HG02798 (cell line): ENCODE measurements at regions not wholly inside any gene's neighbourhood (a gene's known extent, or its start where the extent isn't known, plus 50 kb on each side); places are given as distances from the start of the nearest gene placed in this dataset.

ENCODE experiments used
- ATAC-seq: cut with Tn5 transposase; IDR thresholded peaks from one replicate; pipeline ENCODE4 v1.9.1; 2021; ENCODE audit warnings: mild to moderate bottlenecking; ENCODE audit not compliant: unreplicated experiment, poor library complexity

DNA sequence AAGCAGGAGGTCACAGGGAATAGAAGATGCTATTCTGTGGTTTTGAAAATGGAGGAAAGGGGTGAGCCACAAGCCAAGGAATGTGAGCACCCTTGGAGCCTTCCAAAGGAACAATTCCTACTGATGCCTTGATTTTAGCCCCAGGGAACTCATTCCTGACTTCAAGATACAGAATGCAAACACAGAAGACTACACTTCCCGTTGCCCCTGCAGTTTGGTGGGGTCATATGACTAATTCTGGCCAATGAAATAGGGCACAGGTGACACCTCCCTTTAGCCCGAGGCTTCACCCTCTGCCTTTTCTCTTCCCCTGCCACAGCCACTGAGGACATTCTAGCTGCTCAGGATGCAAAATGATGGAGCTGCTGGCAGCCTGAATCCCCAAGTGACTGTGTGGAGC, 126.1 kb downstream of the INHBB start:
- ATAC-seq = no peak

DNA sequence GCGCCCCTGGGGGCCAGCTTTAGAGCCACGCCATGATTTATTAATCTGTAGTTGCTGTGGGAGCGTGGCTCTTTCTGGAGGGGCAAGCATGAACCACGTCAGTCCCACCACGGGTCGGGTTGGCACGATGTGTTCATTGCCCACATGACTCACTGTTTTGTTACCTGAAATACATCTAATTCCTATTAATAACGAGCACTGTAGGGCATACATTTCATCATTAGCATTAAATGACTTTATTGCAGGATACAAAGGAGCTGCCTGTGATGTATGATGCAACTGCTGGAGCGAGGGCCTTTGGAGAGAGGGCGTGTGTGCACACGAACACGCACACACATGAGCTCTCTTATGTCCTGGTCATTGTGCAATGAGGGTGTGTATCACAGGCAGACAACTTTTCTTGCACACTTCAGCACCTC, 127.0 kb downstream of the INHBB start:
- no peak for ATAC-seq

DNA sequence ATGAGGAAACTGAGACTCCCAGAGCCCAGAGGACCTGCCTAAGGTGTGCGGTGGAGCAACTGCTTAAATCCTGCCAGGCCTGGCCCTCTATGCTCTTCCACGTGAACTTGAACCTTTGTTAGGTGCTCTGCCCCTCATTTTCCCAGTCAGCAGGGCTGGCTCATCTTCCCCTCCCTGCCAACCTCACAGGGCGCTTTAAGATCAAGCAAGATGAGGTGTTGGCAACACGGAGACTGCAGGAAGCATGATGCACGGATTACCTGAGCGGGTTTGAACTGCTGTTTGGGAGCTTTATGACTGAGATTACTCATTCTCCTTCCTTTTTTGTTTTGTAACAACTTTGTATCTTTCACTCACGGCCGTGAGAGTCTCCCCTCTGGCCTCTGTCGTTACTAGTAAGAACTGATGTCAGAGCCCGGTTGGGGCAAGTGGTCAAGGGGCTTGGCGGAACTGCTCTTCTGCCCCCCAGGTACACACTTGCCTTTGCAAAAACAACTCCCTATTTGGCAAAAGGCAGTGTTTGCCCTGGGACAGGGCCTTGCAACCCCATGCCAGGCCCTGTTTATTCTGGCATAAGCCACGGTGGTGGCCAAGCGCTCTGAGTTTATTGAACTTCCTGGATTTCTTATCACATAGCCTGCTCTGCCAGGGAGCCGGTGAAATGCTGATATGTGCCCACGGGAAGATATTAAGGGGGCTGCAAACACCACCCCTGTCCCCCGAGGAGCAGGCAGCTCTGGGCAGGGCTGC, 127.8 kb downstream of the INHBB start:
- no peak for ATAC-seq

DNA sequence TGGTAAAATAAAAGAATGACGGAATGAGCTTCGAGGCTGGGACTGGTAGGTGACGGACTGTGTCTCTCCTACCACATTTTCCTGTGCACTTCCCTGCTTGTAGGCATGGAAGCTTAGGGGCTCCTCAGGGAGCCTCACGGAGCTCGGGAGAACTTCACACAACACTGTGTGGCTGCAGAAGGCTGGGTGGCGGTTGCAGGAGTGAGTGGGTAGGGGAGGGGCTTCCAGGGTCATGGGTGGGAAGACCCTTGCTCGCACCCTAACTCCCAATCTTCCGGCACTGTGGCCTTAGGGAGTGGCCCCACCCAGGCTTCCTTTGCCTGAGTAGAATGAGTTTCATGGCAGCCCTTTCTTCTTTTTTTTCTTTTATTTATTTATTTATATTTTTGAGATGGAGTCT, 128.6 kb downstream of the INHBB start:
- ATAC-seq = no peak

DNA sequence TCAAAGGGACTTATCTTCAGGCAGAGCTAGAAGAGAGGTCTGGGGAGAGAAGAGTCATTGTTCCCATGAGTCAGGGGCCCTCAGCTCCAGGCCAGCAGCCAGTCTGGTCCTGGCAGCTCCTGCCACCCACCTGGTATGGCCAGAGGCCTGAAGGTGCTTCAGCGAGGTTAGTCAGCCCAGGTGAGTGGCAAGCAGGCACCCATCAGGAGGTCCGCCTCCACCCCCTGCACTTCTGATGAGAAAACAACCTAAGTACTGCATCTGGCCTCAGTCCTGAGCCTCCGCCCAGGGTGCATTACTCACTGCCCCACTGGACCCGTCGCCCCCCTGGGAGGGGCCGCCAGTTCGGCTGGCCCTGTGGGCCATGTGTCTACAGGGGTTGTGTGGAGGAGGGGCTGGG, 130.2 kb downstream of the INHBB start:
- no peak for ATAC-seq

DNA sequence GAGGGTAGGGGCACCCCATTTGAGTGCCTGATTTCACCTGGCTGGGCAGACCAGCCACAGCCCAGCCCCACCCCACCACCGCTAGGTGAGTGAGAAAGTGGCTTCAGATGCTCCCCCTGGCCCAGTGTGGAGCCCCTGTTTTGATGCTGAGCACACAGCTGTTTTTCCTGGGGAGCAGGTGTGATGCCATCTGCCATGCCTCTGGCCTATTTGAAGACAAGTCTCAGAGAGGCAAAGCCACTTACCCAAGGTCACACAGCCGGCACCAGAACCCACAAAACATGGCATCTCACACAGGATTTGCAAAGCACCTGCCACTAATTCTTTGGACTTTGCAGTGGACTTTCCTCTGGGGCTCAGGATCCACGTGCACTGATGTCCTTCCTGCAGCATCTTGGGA, 131.3 kb downstream of the INHBB start:
- ATAC-seq = no peak

DNA sequence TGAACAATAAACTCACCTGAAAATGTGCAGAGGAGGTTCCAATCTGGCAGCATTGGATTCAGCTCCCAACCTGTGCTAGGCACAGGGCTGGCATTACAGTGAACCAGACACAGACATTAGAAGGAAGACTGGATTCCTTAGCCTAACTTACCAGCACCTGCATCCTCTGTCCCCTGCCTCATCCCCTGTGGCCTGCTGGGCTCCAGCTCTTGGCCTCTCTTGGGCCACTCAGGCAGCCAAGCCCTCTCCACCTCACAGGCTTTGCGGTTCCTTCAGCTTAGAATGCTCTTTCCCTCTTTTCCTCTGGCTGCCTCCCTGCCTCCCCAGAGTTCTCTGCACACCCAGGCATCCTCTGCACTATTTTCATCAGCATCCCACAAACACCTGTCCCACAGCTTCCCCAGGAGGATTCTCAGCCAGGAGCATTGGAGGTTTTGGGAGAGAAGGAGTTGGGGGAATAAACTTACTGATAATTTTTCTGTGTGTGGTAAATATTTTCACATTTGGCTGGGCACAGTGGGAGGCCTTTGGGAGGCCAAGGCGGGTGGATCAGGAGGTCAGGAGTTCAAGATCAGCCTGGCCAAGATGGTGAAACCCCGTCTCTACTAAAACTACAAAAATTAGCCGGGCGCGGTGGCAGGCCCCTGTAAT, 132.0 kb downstream of the INHBB start:
- ATAC-seq = no peak

DNA sequence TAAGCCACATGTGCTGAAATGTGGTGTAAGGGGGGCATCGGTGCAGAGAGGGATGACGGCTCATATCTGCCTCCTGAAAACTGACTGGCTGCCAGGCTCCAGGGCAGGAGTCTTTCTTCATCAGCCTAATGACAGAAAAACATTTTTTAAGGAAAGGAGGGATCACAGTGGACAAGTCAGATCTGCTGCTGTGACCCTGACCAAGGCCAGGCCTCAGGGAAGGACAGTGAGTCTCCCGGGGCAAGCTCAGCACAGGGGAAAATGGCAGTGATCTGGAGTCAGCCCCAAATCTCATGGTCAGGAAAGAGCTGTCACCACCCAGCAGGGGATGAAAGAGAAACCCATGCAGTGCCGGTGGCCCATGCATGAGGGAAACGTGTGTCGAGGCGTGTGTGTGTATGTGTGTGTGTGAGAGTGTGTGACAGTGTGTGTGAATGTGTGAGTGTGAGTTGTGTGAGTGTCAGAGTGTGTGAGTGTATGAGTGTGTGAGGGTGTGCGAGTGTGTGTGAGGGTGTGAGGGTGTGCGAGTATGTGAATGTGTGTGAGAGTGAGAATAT, 134.5 kb downstream of the INHBB start:
- ATAC-seq = no peak

DNA sequence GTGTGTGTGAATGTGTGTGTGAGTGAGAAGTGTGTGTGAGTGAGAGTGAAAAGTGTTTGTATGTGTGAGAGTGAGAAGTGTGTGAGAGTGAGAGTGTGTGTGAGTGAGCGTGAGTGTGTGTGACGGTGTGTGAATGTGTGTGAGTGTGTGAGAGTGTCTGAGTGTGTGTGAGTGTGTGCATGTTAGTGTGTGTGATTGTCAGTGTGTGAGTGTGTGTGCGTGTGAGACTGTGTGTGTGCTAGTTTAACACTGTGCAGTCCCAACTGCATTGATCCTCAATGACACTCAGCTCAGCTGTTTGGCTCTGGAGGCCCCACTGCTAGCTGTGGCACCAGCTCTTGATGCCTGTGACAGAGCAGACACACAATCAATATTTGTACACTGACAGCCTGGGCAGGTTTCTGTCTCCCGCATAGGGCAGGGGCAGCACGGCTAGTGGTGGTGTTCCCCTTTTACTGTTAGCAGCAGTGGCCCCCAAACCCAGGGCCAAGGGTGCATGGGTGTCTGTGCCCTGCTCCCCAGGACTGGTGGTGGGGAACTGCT, 135.0 kb downstream of the INHBB start:
- ATAC-seq = no peak

DNA sequence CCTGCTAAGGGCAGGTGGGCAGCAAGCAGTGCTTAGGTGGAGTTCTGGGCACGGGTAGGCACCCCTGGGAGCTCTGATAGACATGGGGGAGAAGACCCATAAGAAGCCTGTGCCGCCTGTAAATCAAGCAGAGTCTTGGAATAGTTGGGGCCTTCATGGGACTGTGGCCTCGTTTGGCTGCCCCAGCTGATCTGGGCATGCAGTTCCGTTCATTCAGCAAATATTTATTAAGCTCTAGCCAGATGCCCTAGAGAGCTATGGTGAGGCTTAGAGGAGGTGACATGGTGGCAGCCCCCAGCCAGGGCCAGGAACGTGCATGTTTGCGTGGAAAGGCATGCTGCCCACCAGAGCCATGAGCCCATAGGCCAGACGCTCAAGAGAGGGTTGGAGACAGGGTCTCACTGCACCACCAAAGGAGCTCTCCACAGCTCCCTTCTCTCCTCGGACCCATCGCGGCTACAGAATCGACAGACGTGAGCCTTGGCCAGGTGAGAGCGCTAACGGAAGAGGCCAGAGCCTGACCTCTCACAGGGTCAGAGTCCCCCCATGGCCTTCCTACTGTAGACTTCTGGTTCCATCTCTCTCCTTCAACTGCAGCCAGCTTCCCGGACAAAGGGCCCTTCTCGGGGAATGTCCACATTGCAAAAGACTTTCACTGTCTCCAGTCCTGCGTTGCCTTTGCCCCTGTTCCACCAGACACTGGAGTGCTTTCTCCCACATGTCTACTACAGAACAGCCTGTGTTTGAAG, 135.7 kb downstream of the INHBB start:
- no peak for ATAC-seq

DNA sequence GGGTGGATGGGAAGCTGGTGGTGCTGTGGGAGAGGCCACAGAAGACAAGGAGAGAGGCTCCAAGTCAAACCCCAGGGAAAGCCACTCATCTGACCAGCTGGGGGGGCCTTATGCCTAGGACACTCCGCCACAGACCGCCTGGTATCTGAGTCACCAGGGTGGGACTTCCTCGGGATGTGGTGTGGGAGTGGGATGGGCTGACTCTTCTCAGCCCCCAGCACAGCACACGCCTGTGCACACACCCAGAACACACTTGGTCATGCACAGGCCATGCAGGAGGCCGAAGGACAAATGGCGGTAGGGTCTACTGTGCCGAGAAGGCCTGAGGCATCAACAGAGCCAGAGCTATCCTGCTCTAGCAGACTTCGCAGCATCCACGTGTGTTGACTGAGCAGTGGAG, 136.4 kb downstream of the INHBB start:
- ATAC-seq = no peak

DNA sequence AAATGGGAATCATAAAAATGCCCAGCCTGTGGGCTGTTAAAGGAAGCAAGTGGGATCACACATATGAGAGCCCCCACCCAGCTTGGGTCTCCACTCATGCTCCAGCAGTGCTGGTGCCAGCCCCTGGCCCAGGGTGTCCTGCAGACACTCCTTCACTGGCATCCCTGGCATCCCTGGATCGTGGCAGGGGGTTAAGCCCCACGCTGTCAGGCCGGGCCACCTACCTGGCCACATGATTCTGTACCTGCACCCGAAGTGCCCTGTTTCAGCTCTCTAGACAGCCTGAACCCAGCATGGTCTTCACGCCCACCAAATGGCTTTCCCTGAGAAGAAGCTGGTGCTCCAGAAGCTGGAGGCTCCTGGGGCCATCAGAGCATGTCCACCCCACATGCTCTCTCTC, 137.4 kb downstream of the INHBB start:
- no peak for ATAC-seq

DNA sequence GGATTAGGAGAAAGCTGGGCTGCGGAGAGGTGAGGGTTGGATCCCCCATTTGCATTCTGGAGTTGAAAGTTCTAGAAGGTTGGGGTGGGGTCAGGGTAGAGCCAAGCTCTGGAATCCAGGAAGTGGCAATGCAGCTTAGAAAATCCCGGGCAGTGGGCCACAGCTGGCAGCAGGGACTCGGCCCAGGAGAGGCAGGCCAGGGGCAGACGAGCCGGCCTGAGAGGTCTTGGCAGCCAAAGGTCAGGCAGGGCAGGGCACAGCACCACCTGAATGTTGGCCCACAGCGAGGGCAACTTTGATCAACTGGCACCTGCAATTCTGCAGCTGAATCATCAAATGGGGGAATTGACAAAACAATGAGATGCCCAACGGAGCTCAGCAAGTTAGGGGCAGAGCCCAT, 139.2 kb downstream of the INHBB start:
- no peak for ATAC-seq

DNA sequence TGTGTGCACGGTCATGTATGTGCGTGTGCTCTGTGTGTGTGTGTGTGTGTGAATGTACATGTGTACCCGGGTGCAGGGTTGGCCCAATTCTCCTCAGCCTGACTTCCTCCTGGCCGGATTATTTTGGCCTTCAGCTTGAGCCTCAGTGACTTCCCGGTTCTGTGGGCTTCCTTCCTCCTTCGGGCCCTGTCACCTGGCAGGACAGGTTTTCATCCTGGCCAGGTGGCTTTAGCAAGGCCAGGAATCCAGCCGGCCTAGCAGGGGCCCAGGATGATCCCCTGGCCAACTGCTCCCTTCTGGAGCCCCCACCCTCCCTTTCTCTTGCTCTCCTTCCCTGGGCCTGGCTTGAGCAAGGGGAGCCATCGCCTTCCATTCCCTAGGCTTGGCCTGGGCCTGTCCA, 140.5 kb downstream of the INHBB start:
- no peak for ATAC-seq

DNA sequence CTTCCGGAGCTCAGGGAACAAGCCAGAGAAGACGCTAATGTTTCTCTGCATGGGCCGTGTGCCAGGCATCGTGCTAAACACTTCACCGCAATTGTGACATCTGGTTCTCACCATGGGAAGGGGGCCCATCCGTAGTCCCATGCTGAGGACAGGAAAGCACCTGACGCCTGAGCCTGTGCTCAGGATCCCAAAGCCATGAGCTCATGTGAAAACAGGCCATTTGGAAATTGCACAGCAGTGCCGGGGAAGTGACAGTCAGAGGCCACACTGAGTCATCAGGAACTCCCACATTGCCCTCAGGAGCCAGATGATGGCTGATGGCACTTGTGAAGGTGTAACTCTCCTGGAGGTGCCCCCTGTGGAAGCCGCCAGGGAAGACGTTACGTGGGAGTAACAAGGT, 141.0 kb downstream of the INHBB start:
- ATAC-seq = no peak

DNA sequence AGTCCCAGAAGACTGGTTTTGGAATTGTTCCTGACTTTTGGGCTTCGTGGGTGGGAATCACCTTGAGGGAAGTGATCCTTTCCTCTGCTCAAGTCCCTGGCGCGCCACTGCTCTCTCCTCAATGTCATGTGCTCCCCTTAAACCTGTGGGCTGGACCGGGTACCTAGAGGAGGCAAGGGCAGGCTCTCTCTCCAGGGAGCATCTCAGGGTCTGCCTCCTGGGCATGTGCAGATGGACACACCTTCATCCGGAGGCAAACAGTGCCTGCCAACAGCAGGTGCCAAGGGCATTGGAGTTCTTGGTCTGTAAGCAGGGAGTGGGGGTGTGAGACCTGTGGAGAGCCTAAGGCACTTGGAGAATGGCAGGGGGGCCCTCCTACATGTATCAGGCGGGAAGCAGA, 142.6 kb downstream of the INHBB start:
- no peak for ATAC-seq

DNA sequence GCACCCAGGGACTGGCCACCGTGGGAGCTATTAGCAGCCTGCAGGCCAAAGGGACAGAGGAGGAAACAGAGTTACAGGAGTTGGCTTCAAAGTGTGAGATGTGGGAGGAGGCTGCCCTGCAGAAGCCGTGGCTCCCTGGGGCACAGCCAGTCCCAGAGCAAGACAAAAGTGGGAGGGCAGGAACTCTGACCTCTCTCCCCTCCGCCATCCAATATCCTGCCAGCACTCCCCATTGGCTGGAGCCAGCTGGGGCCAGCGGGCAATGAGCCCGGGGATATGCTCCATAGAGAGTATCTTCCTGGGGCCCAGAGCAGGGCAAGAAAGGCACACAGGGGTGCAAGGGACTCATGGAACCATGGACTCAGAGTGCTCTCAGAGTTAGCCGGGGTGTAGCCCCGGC, 143.1 kb downstream of the INHBB start:
- ATAC-seq = no peak

DNA sequence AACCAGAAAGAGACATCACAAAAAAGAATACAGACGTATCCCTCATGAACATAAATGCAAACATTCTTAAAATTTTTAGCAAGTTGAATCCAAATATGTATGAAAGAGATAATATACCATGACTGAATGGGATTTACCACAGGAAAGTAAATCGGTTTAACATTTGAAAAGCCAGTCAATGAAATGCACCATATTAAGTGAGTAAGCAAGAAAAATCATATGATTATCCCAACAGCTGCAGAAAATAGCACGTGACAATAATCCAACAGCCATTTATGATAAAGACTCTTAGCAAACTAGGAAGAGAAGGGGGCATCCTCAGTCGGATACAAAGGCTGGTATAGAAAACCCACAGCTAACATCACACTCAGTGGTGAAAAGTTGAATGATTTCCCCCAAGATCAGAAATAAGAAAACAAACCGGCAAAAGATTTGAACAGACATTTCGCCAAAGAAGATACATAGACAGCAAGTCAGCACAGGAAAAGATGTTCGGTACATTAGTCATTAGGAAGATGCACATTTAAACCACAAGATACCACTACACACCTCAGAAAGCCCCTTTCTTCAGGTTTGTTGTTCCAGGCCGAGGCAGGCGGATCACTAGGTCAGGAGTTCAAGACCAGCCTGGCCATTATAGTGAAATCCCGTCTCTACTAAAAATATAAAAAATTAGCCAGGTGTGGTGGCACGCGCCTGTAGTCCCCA, 144.3 kb downstream of the INHBB start:
- ATAC-seq = no peak

DNA sequence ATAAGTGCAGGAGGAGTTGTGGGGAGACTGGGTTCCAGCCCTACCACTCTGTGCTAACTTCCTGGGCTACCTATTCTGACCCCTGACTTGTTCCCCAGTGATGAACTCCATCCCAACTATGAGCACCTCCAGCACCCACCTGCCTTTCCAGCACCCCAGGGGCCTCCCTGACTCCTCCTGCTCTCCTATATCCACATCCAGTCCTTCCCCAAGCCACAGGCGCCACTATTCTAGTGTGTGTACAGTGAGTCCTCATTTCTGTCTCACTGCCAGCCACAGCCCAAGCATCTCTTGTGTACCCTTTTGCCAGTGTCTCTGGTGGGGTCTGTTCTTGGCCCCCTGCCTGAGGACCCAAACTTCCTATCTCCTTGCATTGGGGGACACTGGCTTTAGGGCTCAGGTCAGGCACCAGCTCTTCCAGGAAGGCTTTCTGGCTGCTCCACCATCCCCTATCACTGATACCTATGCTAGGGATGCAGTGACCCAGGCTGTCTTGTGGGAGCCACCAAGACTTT, 145.2 kb downstream of the INHBB start:
- ATAC-seq = no peak

DNA sequence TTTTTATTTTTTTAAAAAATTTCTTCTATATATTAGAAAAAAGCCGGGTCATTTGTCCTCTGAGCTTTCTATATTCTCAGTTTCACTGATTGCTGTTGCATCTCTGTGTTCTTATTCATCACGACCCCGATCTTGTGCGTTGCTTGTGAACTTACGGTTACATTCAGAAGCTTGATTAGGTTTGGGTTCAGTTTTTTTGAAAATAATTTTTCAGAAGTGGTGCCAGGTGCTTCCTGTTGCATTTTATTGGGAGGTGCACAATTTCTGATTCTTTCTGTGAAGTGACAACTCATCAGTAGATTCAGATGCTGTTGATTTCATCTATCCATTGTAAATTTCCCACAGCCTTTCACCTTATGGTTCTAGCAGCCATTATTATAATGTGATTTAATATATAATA, 147.3 kb downstream of the INHBB start:
- no peak for ATAC-seq
